ENCODE measurements at regions not wholly inside any gene's neighbourhood (a gene's known extent, or its start where the extent isn't known, plus 50 kb on each side); places are given as distances from the start of the nearest gene placed in this dataset.

- H3K36me3 ChIP-seq (ENCODE audit: control insufficient read depth in 1 of 2, insufficient read depth in 2 of 2, low read length in 2 of 2) = no peaks in the 10 kb centered on the region
- intact Hi-C loops (cut with micrococcal nuclease) = no loop called here
- no peaks in the 10 kb centered on the region for H3K9me3 ChIP-seq (ENCODE audit: control insufficient read depth in 1 of 2, insufficient read depth in 1 of 2, low read depth in 1 of 2, low read length in 2 of 2)
- no peaks in the 10 kb centered on the region for H3K9me2 ChIP-seq (ENCODE audit: insufficient read depth)
- no peaks in the 10 kb centered on the region for H3K27me3 ChIP-seq (ENCODE audit: insufficient read depth, low read length)
- H3K27ac ChIP-seq (ENCODE audit: low read depth, low read length) = no peak overlapping the region
- CTCF ChIA-PET = interaction anchor here (1.0 kb wide), 1 partner anchor 522 kb away, joined by 3 read pairs; no protein-coding TSS in a partner anchor
- BruUV-seq (replicated peaks) = no TSS peak
- POLR2A ChIA-PET = no interaction called here
- no peak overlapping the region for H3K4me3 ChIP-seq (replicated peaks in 1 of 2; ENCODE audit: low read depth in 1 of 2, low read length in 2 of 2)
- TF ChIP-seq POLR2A (IDR thresholded peaks at IDR 0.05; ENCODE audit: borderline replicate concordance, extremely low read depth, insufficient read depth, insufficient read length) (no peak), CTCF (IDR thresholded peaks at IDR 0.05 in 2 of 3, conservative IDR thresholded peaks at IDR 0.05 in 1 of 3; ENCODE audit: borderline replicate concordance in 1 of 3, insufficient read depth in 1 of 3, low read depth in 2 of 3, low read length in 2 of 3) (no peak), ATF3 (IDR thresholded peaks at IDR 0.05) (no peak), CEBPB (IDR thresholded peaks at IDR 0.05; ENCODE audit: low read depth) (no peak), CBX3 (IDR thresholded peaks at IDR 0.05; ENCODE audit: low read depth) (no peak), EZH2phosphoT487 (IDR thresholded peaks at IDR 0.05; ENCODE audit: borderline replicate concordance) (no peak), SP1 (IDR thresholded peaks at IDR 0.05; ENCODE audit: low read depth) (no peak), EGR1 (IDR thresholded peaks at IDR 0.05; ENCODE audit: low read depth) (no peak), JUND (IDR thresholded peaks at IDR 0.05) (no peak), RAD21 (IDR thresholded peaks at IDR 0.05; ENCODE audit: low read depth) (no peak), ZBTB33 (IDR thresholded peaks at IDR 0.05; ENCODE audit: extremely low read depth, insufficient replicate concordance, low read length) (no peak)
- no peak overlapping the region for H3K9ac ChIP-seq (ENCODE audit: low read length)
- no peak for ATAC-seq
- H3K4me2 ChIP-seq (ENCODE audit: low read length) = no peak overlapping the region
- no peak overlapping the region for H2AFZ ChIP-seq (ENCODE audit: low read depth, low read length, poor library complexity, severe bottlenecking)
- H3K4me1 ChIP-seq (ENCODE audit: control insufficient read depth in 1 of 2, insufficient read depth in 2 of 2, low read length in 2 of 2) = no peaks in the 10 kb centered on the region
- RAD21 ChIA-PET (ENCODE audit: low non-redundant PET in 1 of 2, low total read pairs in 2 of 2, uncharacterized antibody in 2 of 2, unreplicated experiment in 2 of 2) = no interaction called here
- no peaks in the 10 kb centered on the region; the same call in 1 of the 2 replicates for H4K20me1 ChIP-seq (ENCODE audit: insufficient read depth)
- no peaks in the 10 kb centered on the region for H3K79me2 ChIP-seq (ENCODE audit: insufficient read depth, low read length)
- DNase-seq (ENCODE audit: low read depth, low spot score) = no peak
Measured at GRCh38 chr5:42061121-42061520, 136.0 kb downstream of the FBXO4 start.
